PC-3 (cell line): ENCODE measurements at regions not wholly inside any gene's neighbourhood (a gene's known extent, or its start where the extent isn't known, plus 50 kb on each side); places are given as distances from the start of the nearest gene placed in this dataset.

ENCODE experiments used
- EZH2 ChIP-seq: fragments of 300-600 bp; sonication (generic); IDR thresholded peaks from one replicate; pipeline ENCODE4 v1.6.1; 2017; ENCODE audit warnings: antibody characterized with exemption, mild to moderate bottlenecking, low read length; ENCODE audit not compliant: unreplicated experiment
- TF ChIP-seq, protein P1 (sequence below): fragments of 300-600 bp; sonication (generic); conservative IDR thresholded peaks from 2 replicates; pipeline ENCODE4 v1.5.1; 2017; ENCODE audit warnings: antibody characterized with exemption, low read depth, mild to moderate bottlenecking, low read length

- TF ChIP-seq EZH2: no peak
- TF ChIP-seq, protein P1, sequence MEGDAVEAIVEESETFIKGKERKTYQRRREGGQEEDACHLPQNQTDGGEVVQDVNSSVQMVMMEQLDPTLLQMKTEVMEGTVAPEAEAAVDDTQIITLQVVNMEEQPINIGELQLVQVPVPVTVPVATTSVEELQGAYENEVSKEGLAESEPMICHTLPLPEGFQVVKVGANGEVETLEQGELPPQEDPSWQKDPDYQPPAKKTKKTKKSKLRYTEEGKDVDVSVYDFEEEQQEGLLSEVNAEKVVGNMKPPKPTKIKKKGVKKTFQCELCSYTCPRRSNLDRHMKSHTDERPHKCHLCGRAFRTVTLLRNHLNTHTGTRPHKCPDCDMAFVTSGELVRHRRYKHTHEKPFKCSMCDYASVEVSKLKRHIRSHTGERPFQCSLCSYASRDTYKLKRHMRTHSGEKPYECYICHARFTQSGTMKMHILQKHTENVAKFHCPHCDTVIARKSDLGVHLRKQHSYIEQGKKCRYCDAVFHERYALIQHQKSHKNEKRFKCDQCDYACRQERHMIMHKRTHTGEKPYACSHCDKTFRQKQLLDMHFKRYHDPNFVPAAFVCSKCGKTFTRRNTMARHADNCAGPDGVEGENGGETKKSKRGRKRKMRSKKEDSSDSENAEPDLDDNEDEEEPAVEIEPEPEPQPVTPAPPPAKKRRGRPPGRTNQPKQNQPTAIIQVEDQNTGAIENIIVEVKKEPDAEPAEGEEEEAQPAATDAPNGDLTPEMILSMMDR: no peak
These were observed 791.5 kb downstream of the SLC16A7 start for GRCh38 chr12:60387356-60387755.
